PC-9 (cell line): ENCODE measurements at regions not wholly inside any gene's neighbourhood (a gene's known extent, or its start where the extent isn't known, plus 50 kb on each side); places are given as distances from the start of the nearest gene placed in this dataset.

Source experiments
- BruUV-seq: library from RNA; stranded (reverse); fragments of 400-500 nt; replicated peaks from 2 replicates; lab custom pipeline; 2021; lab: Mats Ljungman, UMichigan
- CTCF ChIA-PET: fragments of 300-600 bp; sonication (Branson Sonifier 250); formaldehyde crosslinking; loops from one replicate; lab custom pipeline; 2022; ENCODE audit warnings: antibody characterized with exemption; lab: Charles Lee
- POLR2A ChIA-PET: fragments of 300-600 bp; sonication (Branson Sonifier 250); formaldehyde crosslinking; loops from one replicate; lab custom pipeline; 2022; ENCODE audit warnings: antibody characterized with exemption; ENCODE audit not compliant: unreplicated experiment; lab: Charles Lee
- DNase-seq, 2 experiments: peaks; one replicate each; pipeline versions ENCODE4 v3.0.0 to v3.0.0-alpha.2; 2015 to 2022; ENCODE audit warnings: mixed read lengths in 1 of 2
- H2AFZ ChIP-seq: fragments of 200-600 bp; sonication (generic); 2 replicates; pipeline ENCODE4 v1.8.1; 2017; ENCODE audit warnings: antibody characterized with exemption
- H3F3A ChIP-seq: fragments of 200-600 bp; sonication (generic); 2 replicates; pipeline ENCODE4 v1.8.1; 2017; ENCODE audit warnings: antibody characterized with exemption, mild to moderate bottlenecking, low read depth; ENCODE audit not compliant: insufficient read depth
- H3K27ac ChIP-seq: fragments of 200-600 bp; sonication (generic); 2 replicates; pipeline ENCODE4 v1.6.1; 2016; ENCODE audit warnings: mixed run types
- H3K27me3 ChIP-seq: fragments of 200-600 bp; sonication (generic); 2 replicates; pipeline ENCODE4 v1.6.1; 2016; ENCODE audit warnings: low read depth, mixed run types; ENCODE audit not compliant: insufficient read depth
- H3K36me3 ChIP-seq: fragments of 200-600 bp; sonication (generic); 2 replicates; pipeline ENCODE4 v1.6.1; 2016; ENCODE audit warnings: low read depth, mixed run types
- H3K4me1 ChIP-seq: fragments of 200-600 bp; sonication (generic); replicated peaks from 2 replicates; pipeline ENCODE4 v1.6.1; 2016; ENCODE audit warnings: mixed run types; ENCODE audit not compliant: insufficient read depth
- H3K4me2 ChIP-seq: fragments of 200-600 bp; sonication (generic); 2 replicates; pipeline ENCODE4 v1.6.1; 2017; ENCODE audit warnings: mixed run types
- H3K4me3 ChIP-seq: fragments of 200-600 bp; sonication (generic); 2 replicates; pipeline ENCODE4 v1.6.1; 2016; ENCODE audit warnings: mixed run types
- H3K79me2 ChIP-seq: fragments of 200-600 bp; sonication (generic); 2 replicates; pipeline ENCODE4 v1.6.1; 2017; ENCODE audit warnings: low read depth, mixed run types
- H3K9me2 ChIP-seq: fragments of 200-600 bp; sonication (generic); 2 replicates; pipeline ENCODE4 v1.8.1; 2017; ENCODE audit warnings: mild to moderate bottlenecking; ENCODE audit not compliant: insufficient read depth
- H3K9me3 ChIP-seq: fragments of 200-600 bp; sonication (generic); 2 replicates; pipeline ENCODE4 v1.8.1; 2016; ENCODE audit warnings: low read depth; ENCODE audit not compliant: insufficient read depth
- H4K20me1 ChIP-seq: fragments of 200-600 bp; sonication (generic); 2 replicates; pipeline ENCODE4 v1.8.1; 2017; ENCODE audit not compliant: insufficient read depth
- EZH2 ChIP-seq: fragments of 200-600 bp; sonication (generic); IDR thresholded peaks from 2 replicates; pipeline ENCODE4 v1.8.0; 2017; ENCODE audit warnings: antibody characterized with exemption, low read depth
- intact Hi-C: fragments of 100-400 bp; cut with micrococcal nuclease; formaldehyde crosslinking; loops from one replicate; pipeline ENCODE4 v1.10.0; 2022; ENCODE audit not compliant: unreplicated experiment
- TF ChIP-seq, protein P1 (sequence below): fragments of 200-600 bp; sonication (generic); conservative IDR thresholded peaks from 2 replicates; pipeline ENCODE4 v1.6.1; 2017; ENCODE audit warnings: mixed run types, antibody characterized with exemption, mild to moderate bottlenecking, moderate library complexity

DNA sequence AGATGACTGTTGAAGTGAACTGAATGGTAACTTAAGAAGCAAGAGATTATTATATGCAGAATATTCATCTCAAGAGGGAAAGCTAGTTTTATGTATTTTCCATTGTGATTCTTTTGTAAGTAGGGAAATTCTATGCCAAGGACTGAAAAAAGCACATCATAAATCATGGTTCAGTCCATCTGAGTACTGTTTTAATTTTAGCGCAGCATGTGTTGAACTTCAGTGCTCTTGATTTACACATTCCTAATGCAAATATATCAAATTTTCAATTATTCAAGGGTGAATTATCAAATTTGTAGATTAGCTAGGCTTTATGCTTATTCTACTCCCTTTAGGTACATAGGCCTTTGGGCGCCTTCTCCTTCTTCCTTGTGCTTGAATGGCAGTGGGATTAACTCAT lies 50.3 kb upstream of the TCF12 start:
- Histone ChIP-seq H3K27ac (no peak overlapping the region), H3K4me3 (no peak overlapping the region), H3K27me3 (no peaks in the 10 kb centered on the region), H3K9me3 (no peaks in the 10 kb centered on the region), H3K4me1 (peaks cover 10% of the 10 kb centered on the region), H4K20me1 (no peaks in the 10 kb centered on the region), H3K79me2 (no peaks in the 10 kb centered on the region), H3F3A (no peaks in the 10 kb centered on the region; the same call in 1 of the 2 replicates), H3K36me3 (no peaks in the 10 kb centered on the region), H2AFZ (no peak overlapping the region), H3K9me2 (no peaks in the 10 kb centered on the region), H3K4me2 (no peak overlapping the region)
- POLR2A ChIA-PET = no interaction called here
- CTCF ChIA-PET = interaction anchor here (1.0 kb wide), 1 partner anchor 377 kb away, joined by 3 read pairs; no protein-coding TSS in a partner anchor
- DNase-seq = no peak
- no peak for TF ChIP-seq EZH2
- TF ChIP-seq, protein P1, sequence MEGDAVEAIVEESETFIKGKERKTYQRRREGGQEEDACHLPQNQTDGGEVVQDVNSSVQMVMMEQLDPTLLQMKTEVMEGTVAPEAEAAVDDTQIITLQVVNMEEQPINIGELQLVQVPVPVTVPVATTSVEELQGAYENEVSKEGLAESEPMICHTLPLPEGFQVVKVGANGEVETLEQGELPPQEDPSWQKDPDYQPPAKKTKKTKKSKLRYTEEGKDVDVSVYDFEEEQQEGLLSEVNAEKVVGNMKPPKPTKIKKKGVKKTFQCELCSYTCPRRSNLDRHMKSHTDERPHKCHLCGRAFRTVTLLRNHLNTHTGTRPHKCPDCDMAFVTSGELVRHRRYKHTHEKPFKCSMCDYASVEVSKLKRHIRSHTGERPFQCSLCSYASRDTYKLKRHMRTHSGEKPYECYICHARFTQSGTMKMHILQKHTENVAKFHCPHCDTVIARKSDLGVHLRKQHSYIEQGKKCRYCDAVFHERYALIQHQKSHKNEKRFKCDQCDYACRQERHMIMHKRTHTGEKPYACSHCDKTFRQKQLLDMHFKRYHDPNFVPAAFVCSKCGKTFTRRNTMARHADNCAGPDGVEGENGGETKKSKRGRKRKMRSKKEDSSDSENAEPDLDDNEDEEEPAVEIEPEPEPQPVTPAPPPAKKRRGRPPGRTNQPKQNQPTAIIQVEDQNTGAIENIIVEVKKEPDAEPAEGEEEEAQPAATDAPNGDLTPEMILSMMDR = no peak
- no TSS peak for BruUV-seq
- intact Hi-C loops = no loop called here

DNA sequence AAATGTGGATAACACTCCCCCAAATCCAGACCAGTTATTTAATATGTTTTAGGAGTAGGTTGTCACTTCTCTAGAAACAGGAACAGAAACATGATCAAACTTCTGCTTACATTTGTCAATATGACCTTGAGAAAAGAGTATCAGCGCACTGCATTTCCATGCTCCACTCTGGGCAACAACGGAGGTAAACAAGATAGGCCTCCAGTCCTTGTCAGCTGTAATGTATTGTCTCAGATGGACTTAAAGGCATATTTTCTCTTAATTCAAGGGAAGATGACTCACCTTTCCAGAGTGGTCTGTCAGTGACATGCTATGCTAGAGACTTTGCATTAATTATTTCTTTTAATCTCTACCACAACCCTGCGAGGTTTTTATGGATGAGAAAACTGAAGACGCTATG lies 51.6 kb upstream of the TCF12 start:
- ChIA-PET POLR2A (no interaction called here), CTCF (no interaction called here)
- H3K27me3 ChIP-seq = no peaks in the 10 kb centered on the region
- no peaks in the 10 kb centered on the region for H3K9me2 ChIP-seq
- BruUV-seq = no TSS peak
- H3K79me2 ChIP-seq = no peaks in the 10 kb centered on the region
- H3K27ac ChIP-seq = no peak overlapping the region
- H2AFZ ChIP-seq = no peak overlapping the region
- no peak overlapping the region for H3K4me3 ChIP-seq
- no peaks in the 10 kb centered on the region for H3K36me3 ChIP-seq
- no peaks in the 10 kb centered on the region for H4K20me1 ChIP-seq
- peaks cover 10% of the 10 kb centered on the region for H3K4me1 ChIP-seq
- H3K4me2 ChIP-seq = no peak overlapping the region
- no peak for DNase-seq
- intact Hi-C loops = no loop called here
- H3K9me3 ChIP-seq = no peaks in the 10 kb centered on the region
- no peaks in the 10 kb centered on the region; the same call in 1 of the 2 replicates for H3F3A ChIP-seq
- TF ChIP-seq, protein P1 = no peak
- no peak for TF ChIP-seq EZH2

- Histone ChIP-seq H3K4me3 (no peak overlapping the region), H3K4me2 (no peak overlapping the region), H3K4me1 (no peaks in the 10 kb centered on the region), H3K27ac (no peak overlapping the region), H3K9me2 (no peaks in the 10 kb centered on the region), H2AFZ (no peak overlapping the region), H3K36me3 (no peaks in the 10 kb centered on the region), H4K20me1 (no peaks in the 10 kb centered on the region), H3K9me3 (no peaks in the 10 kb centered on the region), H3F3A (no peaks in the 10 kb centered on the region), H3K27me3 (no peaks in the 10 kb centered on the region), H3K79me2 (no peaks in the 10 kb centered on the region)
- ChIA-PET POLR2A (no interaction called here), CTCF (no interaction called here)
- intact Hi-C loops = no loop called here
- no TSS peak for BruUV-seq
- no peak for DNase-seq
- no peak for TF ChIP-seq EZH2
- TF ChIP-seq, protein P1 = no peak
Observed at GRCh38 chr15:56857828-56858227, 60.6 kb upstream of the TCF12 start.
